ENCODE measurements at regions not wholly inside any gene's neighbourhood (a gene's known extent, or its start where the extent isn't known, plus 50 kb on each side); places are given as distances from the start of the nearest gene placed in this dataset.

DNA sequence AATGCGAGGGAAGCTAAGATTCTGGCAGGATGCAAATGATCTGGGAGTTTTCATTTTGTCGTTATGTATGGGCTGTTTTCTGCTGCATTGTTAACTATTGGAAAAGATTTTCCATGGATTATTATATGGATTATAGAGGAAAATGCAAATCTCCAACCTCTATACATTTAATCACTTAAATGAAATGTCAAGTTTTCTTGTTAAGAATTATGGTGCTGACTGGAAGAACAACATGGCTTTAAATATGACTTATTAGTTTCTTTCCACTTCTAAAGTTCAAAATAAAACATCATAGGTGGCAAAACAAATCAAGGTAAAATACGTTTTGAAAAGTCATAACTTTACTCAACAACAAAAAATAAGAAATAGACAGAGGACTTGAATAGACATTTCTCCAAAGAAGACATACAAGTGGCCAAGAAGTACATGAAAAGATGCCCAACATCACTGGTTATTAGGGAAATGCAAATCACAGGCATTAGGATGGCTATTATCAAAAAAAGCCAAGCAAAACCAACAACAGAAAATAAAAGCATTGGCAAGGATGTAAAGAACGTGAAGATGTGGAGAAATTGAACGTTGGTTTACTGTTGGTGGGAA, 56.2 kb upstream of the CLDN5 start:
- TF ChIP-seq, protein P1, sequence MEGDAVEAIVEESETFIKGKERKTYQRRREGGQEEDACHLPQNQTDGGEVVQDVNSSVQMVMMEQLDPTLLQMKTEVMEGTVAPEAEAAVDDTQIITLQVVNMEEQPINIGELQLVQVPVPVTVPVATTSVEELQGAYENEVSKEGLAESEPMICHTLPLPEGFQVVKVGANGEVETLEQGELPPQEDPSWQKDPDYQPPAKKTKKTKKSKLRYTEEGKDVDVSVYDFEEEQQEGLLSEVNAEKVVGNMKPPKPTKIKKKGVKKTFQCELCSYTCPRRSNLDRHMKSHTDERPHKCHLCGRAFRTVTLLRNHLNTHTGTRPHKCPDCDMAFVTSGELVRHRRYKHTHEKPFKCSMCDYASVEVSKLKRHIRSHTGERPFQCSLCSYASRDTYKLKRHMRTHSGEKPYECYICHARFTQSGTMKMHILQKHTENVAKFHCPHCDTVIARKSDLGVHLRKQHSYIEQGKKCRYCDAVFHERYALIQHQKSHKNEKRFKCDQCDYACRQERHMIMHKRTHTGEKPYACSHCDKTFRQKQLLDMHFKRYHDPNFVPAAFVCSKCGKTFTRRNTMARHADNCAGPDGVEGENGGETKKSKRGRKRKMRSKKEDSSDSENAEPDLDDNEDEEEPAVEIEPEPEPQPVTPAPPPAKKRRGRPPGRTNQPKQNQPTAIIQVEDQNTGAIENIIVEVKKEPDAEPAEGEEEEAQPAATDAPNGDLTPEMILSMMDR (IDR thresholded peaks at IDR 0.05), result no peak
- TF ChIP-seq POLR2A (IDR thresholded peaks at IDR 0.05), result no peak
